ENCODE measurements at regions not wholly inside any gene's neighbourhood (a gene's known extent, or its start where the extent isn't known, plus 50 kb on each side); places are given as distances from the start of the nearest gene placed in this dataset.

DNA sequence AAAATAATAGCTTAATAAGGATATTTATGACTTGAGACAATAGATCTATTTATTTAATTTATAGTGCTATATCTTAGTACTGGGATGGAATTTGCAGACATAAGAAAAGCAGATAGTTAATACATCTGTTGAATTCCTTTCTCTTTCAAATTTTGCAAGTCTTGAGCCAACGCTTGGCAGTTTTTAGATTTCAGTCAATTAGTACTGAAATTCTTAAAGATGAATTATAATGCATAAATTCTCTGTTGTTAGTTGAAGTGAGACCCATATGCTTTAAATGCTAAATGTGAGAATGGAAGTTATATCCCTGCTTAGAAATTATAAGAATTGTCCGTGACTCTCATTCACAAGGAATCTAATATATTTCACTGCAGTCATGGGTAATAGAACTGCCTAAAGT, 225.1 kb upstream of the ADGRB3 start:
- ChIA-PET CTCF (interaction anchor here (1.4 kb wide), 1 partner anchor 9 kb away, joined by 3 read pairs; no protein-coding TSS in a partner anchor), POLR2A (no interaction called here)
- Histone ChIP-seq H3K4me1 (ENCODE audit: control insufficient read depth, extremely low read depth, insufficient read depth, low read length) (no peaks in the 10 kb centered on the region), H3K79me2 (ENCODE audit: control insufficient read depth, insufficient read depth, low read length) (no peaks in the 10 kb centered on the region), H3K9me3 (replicated peaks; ENCODE audit: control insufficient read depth, insufficient read depth, low read length) (no peaks in the 10 kb centered on the region), H3K4me3 (replicated peaks in 1 of 3; ENCODE audit: insufficient read depth in 1 of 3, low read depth in 1 of 3, low read length in 3 of 3) (no peak overlapping the region), H3K4me2 (ENCODE audit: insufficient read depth, low read length) (no peak overlapping the region), H3K9ac (replicated peaks; ENCODE audit: extremely low read depth, insufficient read depth, low read length) (no peak overlapping the region), H3K36me3 (ENCODE audit: control insufficient read depth in 2 of 2, extremely low read depth in 1 of 2, insufficient read depth in 2 of 2, low read length in 2 of 2) (no peaks in the 10 kb centered on the region), H3K9me1 (replicated peaks; ENCODE audit: control insufficient read depth, extremely low read depth, insufficient read depth, low read length) (no peaks in the 10 kb centered on the region), H3K27me3 (ENCODE audit: control insufficient read depth in 2 of 2, insufficient read depth in 2 of 2, low read length in 2 of 2) (no peaks in the 10 kb centered on the region), H2AFZ (ENCODE audit: low read depth, low read length) (no peak overlapping the region), H3K27ac (ENCODE audit: insufficient read depth, low read depth, low read length) (no peak overlapping the region), H4K20me1 (replicated peaks; ENCODE audit: control insufficient read depth, extremely low read depth, insufficient read depth, low read length) (no peaks in the 10 kb centered on the region)
- intact Hi-C loops (cut with micrococcal nuclease) (no loop called here), dilution Hi-C loops (cut with MboI; ENCODE audit: extremely low pct_ligation_motif_present, low sequenced_read_pairs) (no loop called here)
- BruUV-seq (replicated peaks) = no TSS peak
- DNase-seq (ENCODE audit: low read depth, low spot score) (no peak), FAIRE-seq (no peak)
- no peak for TF ChIP-seq POLR2AphosphoS5 (IDR thresholded peaks at IDR 0.05; ENCODE audit: insufficient read depth, low read depth, low read length)

DNA sequence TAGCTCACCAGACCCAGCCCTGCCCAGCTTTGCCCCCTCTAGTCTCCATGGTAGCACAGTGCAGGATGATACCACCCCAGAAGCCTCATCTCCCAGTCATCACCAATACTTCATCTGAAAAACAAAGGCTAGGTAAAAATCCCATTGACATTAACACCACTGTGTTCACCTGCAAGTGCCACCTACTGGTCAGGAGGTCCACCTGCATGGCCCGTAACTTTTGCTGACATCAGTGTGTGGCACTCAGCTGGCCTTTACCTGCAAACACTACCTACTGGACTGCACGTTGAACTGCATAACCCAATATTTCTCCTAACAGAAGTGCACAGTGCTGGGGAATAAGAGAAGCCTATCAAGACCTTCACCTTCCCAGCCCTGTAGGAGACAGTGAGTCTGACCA, 234.7 kb upstream of the ADGRB3 start:
- H4K20me1 ChIP-seq (replicated peaks; ENCODE audit: control insufficient read depth, extremely low read depth, insufficient read depth, low read length) = no peaks in the 10 kb centered on the region
- H3K79me2 ChIP-seq (ENCODE audit: control insufficient read depth, insufficient read depth, low read length) = no peaks in the 10 kb centered on the region
- no peak for TF ChIP-seq POLR2AphosphoS5 (IDR thresholded peaks at IDR 0.05; ENCODE audit: insufficient read depth, low read depth, low read length)
- TF ChIP-seq, protein P1, sequence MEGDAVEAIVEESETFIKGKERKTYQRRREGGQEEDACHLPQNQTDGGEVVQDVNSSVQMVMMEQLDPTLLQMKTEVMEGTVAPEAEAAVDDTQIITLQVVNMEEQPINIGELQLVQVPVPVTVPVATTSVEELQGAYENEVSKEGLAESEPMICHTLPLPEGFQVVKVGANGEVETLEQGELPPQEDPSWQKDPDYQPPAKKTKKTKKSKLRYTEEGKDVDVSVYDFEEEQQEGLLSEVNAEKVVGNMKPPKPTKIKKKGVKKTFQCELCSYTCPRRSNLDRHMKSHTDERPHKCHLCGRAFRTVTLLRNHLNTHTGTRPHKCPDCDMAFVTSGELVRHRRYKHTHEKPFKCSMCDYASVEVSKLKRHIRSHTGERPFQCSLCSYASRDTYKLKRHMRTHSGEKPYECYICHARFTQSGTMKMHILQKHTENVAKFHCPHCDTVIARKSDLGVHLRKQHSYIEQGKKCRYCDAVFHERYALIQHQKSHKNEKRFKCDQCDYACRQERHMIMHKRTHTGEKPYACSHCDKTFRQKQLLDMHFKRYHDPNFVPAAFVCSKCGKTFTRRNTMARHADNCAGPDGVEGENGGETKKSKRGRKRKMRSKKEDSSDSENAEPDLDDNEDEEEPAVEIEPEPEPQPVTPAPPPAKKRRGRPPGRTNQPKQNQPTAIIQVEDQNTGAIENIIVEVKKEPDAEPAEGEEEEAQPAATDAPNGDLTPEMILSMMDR (IDR thresholded peaks at IDR 0.05; ENCODE audit: extremely low read depth in 1 of 2, insufficient read depth in 1 of 2, low read depth in 1 of 2, low read length in 2 of 2) = no peak
- H3K27me3 ChIP-seq (ENCODE audit: control insufficient read depth in 2 of 2, insufficient read depth in 2 of 2, low read length in 2 of 2) = no peaks in the 10 kb centered on the region
- no TSS peak for BruUV-seq (replicated peaks)
- no peak overlapping the region for H3K4me2 ChIP-seq (ENCODE audit: insufficient read depth, low read length)
- no peak overlapping the region for H2AFZ ChIP-seq (ENCODE audit: low read depth, low read length)
- no peak overlapping the region for H3K9ac ChIP-seq (replicated peaks; ENCODE audit: extremely low read depth, insufficient read depth, low read length)
- no peaks in the 10 kb centered on the region for H3K9me1 ChIP-seq (replicated peaks; ENCODE audit: control insufficient read depth, extremely low read depth, insufficient read depth, low read length)
- no peak for FAIRE-seq
- ChIA-PET POLR2A (no interaction called here), CTCF (no interaction called here)
- H3K4me3 ChIP-seq (replicated peaks in 1 of 3; ENCODE audit: insufficient read depth in 1 of 3, low read depth in 1 of 3, low read length in 3 of 3) = no peak overlapping the region
- no peak for DNase-seq (ENCODE audit: low read depth, low spot score)
- no peak overlapping the region for H3K27ac ChIP-seq (ENCODE audit: insufficient read depth, low read depth, low read length)
- H3K36me3 ChIP-seq (ENCODE audit: control insufficient read depth in 2 of 2, extremely low read depth in 1 of 2, insufficient read depth in 2 of 2, low read length in 2 of 2) = no peaks in the 10 kb centered on the region
- H3K9me3 ChIP-seq (replicated peaks; ENCODE audit: control insufficient read depth, insufficient read depth, low read length) = peaks cover 5% of the 10 kb centered on the region
- H3K4me1 ChIP-seq (ENCODE audit: control insufficient read depth, extremely low read depth, insufficient read depth, low read length) = no peaks in the 10 kb centered on the region
- intact Hi-C loops (cut with micrococcal nuclease) (no loop called here), dilution Hi-C loops (cut with MboI; ENCODE audit: extremely low pct_ligation_motif_present, low sequenced_read_pairs) (no loop called here)

Measured in endothelial cell of umbilical vein (primary cell).